8988T (cell line): ENCODE measurements at regions not wholly inside any gene's neighbourhood (a gene's known extent, or its start where the extent isn't known, plus 50 kb on each side); places are given as distances from the start of the nearest gene placed in this dataset.
"Not testable (repeated sequence)": the region's sequence is repeated elsewhere in the genome, so short reads cannot be mapped to it uniquely, and the experiment has no call there.

ENCODE experiments used
- DNase-seq: peaks from one replicate; pipeline ENCODE4 v3.0.0; 2011

- DNase-seq: no peak
Measured at GRCh38 chr5:57774439-57774838, 291.8 kb upstream of the ACTBL2 start.

- no peak for DNase-seq
Measured at GRCh38 chr5:57772512-57772911, 289.9 kb upstream of the ACTBL2 start.

- DNase-seq: no peak
Measured at GRCh38 chr5:57770039-57770438, 287.4 kb upstream of the ACTBL2 start.

DNA sequence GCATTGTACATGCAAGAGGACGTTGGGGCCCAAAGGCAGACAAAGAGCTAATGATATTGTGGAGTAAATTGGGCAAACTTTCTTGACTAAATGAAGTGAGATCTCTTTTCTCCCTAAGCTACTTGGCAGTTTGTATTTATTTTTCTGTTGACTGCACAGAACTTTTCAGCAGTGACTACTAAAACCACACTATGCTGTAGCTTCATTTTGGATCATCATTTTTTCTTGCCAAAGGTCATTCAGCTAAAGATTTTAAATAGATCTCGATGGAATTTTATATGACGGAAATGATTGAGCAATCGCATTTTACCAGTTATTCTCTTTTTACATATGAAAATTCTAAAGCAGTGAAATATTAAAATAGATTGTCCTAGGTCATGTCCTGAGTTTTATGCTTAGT lies 286.1 kb upstream of the ACTBL2 start:
- no peak for DNase-seq

- DNase-seq: no peak
Measured at GRCh38 chr5:57764479-57765089, 282.0 kb upstream of the ACTBL2 start.

- no peak for DNase-seq
Measured at GRCh38 chr5:57761513-57761912, 278.9 kb upstream of the ACTBL2 start.

DNA sequence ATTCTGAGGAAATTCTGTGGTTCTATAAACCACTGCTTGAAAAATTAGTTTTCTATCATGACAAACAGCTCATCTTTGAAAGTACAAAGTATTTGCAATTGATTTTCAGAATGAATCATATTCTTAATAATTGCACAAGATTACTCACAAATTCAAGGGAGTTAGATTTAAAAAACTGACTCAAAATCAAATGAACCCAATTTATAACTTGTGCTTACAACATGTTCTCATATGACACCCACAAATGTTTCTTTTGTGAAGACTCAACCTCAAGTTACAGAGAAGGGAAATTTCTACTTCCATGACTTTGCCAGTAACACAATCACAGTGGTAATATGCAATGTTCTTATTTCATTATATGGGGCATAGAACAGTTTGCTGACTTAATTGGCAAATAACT lies 272.0 kb upstream of the ACTBL2 start:
- no peak for DNase-seq

DNA sequence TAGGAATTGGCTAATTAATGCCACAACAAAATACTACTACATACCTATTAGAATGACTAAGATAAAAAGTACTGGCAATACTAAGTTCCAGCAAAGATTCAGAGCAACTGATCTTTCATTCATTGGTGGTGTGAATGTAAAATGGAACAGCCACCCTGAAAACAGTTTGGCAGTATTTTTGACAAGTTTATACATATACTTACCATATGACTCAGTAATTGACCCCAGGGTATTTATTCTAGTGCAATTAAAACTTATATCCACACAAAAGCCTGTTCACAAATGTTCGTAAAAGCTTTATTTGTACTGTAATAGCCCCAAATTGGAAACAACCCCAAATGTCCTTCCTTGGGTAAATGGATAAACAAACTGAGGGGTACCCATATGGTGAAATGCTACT lies 270.8 kb upstream of the ACTBL2 start:
- DNase-seq: no peak

DNA sequence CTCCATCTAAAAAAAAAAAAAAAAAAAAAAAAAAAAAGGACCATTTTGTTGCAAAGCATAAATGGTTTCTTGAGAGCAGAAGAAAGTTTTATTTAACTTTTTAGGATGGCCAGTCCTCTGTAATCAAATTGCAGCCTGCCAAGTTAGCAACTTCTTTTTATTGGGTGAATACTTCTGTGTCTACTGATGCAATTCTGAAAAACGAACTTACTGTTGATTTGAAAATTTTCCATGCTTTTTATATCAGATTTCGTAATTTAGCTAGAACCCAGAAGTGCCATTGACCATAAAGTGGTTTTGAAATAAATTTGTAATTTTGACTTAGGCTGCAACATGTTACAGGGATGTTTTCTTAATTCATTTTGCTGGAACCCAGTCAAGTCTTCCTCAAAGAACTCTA lies 269.1 kb upstream of the ACTBL2 start:
- no peak for DNase-seq

- no peak for DNase-seq
Measured at GRCh38 chr5:57750891-57751290, 268.3 kb upstream of the ACTBL2 start.

DNA sequence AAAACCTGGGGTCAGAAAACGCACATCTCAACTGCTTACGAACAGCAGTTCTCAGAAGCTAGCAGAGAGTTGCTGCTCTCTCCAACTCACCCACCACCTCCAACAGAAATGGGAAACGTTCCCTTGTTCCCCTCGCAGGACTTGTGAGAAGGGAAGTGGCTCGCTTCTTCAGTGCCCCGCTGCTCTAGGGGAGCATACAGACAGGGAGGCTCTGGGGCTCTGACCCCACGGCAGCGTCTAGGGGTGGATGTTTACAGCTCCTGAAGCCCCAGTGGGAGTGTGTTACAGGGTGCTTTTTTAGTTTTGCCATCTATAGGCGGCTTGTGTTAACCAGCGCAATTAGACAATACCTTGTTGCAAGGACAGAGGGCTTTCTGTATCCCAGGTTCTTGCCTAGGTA lies 267.7 kb upstream of the ACTBL2 start:
- no peak for DNase-seq

DNA sequence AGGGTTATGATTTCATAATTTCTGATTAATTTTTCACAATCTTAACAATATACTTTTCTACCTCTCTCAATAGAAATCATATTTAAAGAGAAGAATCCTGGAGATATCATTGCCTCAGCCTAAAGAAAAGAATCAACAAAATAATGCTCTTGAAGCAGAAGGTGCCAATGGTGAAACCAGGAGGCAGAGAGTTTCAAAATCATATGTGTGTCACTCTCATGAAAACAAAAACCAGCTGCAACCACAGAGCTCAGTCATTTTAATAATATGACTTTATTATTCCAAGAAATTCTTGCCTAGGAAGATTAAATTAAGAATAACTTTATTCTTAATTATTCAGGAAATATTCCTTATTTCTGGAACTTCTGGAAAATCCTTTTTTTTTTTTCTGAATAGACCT lies 266.8 kb upstream of the ACTBL2 start:
- no peak for DNase-seq

DNA sequence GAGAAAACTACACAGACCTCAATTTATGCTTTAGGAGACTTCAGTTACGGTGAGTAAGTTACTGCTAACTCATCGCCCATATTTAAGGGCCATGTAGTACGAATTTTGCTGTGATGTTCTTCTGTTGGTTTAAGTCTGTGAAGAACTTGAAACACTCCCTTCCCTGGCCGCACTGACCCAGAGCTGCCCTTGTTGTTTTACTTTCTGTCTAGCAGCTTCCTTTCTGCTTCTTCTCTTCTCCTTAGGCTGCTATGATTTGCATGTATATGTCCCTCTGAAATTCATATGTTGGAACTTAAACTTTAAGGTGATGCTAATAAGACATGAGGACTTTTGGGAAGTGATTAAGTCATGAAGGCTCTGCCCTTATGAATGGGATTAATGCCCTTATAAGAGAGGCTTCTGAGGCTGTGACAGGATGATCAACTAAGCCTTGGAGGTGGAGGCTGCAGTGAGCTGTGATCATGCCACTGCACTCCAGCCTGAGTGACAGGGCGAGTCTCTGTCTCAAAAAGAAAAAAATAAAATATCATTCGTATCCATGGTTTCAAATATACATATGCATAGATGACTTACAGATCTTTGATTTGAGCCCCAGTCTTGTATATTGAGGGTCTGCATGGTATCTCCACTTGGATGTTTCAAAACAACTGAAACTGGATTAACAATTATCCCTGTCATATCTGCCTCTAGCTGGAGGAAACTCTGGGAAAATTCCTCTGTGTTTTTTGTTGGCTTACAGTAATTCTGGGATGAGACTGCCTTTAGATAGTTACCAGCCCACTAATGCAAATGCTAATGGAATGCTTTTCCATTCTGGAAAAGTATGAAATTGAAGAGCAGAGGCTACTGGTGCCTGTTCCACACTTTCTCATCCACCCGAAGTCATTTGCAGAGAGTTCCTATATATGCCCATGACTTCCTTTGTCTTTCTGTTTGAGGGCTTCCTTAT lies 263.4 kb upstream of the ACTBL2 start:
- DNase-seq: no peak

GRCh38 chr5:57745029-57745428 lies 262.4 kb upstream of the ACTBL2 start:
- DNase-seq: no peak

DNA sequence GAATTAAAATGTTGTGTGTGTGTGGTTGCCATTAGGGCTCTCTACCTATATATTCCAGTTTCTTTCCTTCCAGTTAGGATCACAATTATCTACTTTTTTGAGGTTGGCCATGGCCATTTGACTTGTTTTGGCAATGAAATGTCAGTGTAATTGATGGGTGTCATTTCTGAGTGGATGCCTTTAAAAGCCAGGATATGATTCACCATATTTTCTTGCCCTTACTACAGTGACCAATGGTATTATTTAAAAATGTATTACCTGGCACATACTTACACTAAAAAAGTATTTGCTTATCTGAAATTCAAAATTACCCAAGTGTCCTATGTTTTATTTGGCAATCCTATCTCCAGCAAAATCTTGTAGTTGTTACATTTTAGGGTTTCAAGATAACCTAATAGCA lies 258.7 kb upstream of the ACTBL2 start:
- DNase-seq: no peak

GRCh38 chr5:57738787-57739186 lies 256.2 kb upstream of the ACTBL2 start:
- DNase-seq: no peak

GRCh38 chr5:57738301-57738700 lies 255.7 kb upstream of the ACTBL2 start:
- DNase-seq: no peak

DNA sequence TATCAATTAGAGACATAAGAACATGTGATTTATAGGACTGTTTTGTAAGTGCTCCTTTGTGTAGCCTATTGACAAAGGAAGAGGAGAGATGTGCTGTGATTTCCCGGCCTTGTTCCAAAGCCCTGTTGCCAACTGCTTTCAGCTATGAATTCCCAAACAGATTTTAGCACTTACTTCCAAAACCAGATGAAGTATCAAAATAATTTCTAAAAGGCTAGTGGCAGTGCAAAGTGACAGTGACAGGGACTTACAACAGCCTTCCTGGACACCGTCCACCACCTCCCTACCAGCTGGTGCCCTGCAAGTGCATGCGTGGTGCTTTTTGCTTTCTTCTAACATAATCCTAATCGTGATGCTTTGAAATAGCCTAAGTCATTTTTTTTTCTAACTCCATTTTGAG lies 254.1 kb upstream of the ACTBL2 start:
- no peak for DNase-seq

- DNase-seq: not testable (repeated sequence)
Measured at GRCh38 chr5:57735279-57736153, 252.9 kb upstream of the ACTBL2 start.

DNA sequence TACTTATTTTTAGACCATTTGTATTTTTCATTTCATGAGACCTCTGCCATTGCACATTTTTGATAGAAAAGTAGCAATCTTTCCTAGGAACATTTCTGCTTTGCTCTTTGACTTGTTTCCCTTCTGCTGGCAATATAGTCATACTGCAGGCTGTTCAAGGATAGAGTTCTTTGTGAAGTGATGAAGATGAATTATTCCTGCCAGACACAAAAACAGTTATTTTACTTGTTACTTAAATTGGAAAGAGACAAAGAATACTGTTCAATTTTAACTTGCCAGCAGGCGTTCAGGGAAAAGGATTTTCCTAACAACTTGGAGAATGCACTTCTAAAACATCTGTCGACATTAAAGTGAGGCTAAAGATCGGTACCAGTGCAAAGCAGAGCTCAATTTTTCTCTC lies 251.7 kb upstream of the ACTBL2 start:
- DNase-seq: no peak

DNA sequence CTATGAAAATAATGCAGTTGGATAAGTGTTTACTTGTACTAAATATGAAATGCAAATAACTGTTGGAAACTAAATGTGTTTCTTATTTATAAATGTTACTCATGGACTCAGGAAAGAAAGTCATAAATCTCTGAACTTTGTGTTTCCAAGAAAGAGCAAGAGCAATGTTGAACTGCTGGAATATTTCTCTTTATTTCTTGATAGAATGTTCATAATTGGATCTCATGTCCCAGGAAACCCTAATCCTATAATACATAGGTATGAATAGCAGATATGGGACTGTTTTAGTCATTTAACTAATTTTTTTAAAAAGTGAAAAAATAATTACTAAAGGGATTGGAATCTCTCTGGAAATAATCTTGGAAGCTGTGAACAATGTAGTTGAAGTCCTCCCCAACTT lies 245.0 kb upstream of the ACTBL2 start:
- DNase-seq: no peak

DNA sequence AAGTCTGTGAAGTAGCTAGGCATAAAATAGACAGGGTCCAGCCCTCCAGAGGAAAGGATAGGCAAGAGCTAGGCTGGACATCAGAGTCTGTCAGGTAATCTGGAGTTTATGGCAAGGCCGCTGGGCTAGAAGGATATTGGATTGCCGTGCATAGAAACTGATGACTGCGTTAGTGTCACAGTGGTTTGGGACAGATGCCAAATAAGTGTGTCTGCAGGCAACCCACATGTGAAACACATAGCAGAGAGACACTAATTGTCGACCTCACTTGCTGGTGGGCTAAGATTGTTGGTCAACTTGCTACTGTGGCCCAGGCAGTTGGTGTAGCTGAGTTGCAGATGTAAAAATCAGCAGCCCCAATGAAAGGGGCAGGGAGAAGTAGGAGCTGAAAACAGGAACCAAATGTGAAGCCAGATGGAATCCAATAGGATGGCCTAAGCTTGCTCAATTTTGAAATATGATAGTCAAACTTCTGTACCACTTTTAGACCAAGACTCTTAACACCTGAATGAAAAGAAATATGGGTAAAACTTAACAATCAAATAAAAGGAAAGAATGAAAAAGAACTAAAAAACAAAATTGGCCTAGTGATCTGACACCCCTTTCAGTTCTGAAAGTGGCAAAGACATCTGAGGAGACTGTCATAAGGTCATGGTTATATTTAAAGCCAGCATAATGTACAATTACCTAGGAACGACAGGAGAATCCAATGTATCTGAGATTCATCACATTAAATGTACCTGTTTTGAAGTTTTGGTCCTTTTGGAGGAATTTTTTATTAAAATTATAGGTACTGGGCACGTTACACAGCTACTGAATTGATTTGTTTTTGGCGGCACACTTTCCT lies 243.3 kb upstream of the ACTBL2 start:
- no peak for DNase-seq

DNA sequence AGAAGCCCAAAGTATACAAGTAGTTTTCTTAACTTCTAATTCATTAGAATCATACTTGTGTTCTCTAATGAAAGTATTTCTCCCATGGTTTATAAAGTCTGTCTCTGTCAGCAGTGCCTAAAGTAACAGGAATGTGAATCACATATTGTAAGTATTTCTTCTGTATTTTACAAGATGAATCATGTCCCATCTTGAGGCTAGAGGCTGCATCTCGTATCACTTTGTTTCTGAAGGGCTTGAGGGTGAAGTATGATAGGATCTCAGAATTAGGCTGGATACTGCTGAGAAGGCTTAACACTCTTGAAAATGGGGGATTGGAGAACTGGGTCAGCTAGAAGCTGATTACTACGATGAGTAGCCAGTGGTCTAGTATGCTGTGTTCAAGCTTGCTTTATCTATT lies 242.2 kb upstream of the ACTBL2 start:
- DNase-seq: no peak
